GM12878 (cell line): ENCODE measurements at regions not wholly inside any gene's neighbourhood (a gene's known extent, or its start where the extent isn't known, plus 50 kb on each side); places are given as distances from the start of the nearest gene placed in this dataset.

Experiments
- ATAC-seq: fragments of 200-7000 bp; cut with Tn5 transposase; 3 replicates; pipeline ENCODE4 v1.9.1; 2020; ENCODE audit warnings: mild to moderate bottlenecking, moderate library complexity
- BruUV-seq: library from RNA; stranded (reverse); fragments of 400-500 nt; replicated peaks from 2 replicates; lab custom pipeline; 2021; lab: Mats Ljungman, UMichigan
- CTCF ChIA-PET: fragments of 300-600 bp; sonication (Branson Sonifier 250); formaldehyde crosslinking; extraction: SDS; loops from one replicate; lab custom pipeline; 2021; ENCODE audit warnings: inconsistent platforms; lab: Yijun Ruan, JAX
- POLR2A ChIA-PET: fragments of 350-600 bp; formaldehyde crosslinking; extraction: SDS; loops from one replicate; lab custom pipeline; 2021; ENCODE audit warnings: inconsistent platforms; lab: Charles Lee
- RAD21 ChIA-PET: fragments of 300-600 bp; sonication (Branson Sonifier 250); formaldehyde crosslinking; loops from one replicate; lab custom pipeline; 2023; ENCODE audit warnings: antibody characterized with exemption; ENCODE audit not compliant: unreplicated experiment; lab: Charles Lee
- SMC1A ChIA-PET: fragments of 300-600 bp; sonication (Branson Sonifier 250); formaldehyde crosslinking; loops from one replicate; lab custom pipeline; 2023; ENCODE audit not compliant: unreplicated experiment, uncharacterized antibody; lab: Charles Lee
- DNase-seq: peaks from one replicate; pipeline ENCODE4 v3.0.0-alpha.2; 2011; ENCODE audit warnings: low read depth, low spot score
- FAIRE-seq: peaks from 3 replicates; lab custom pipeline; 2011; peaks lifted over from hg19 to GRCh38; lab: Jason Lieb, UNC
- H2AFZ ChIP-seq: 2 replicates; pipeline ENCODE4 v1.6.0; 2011; ENCODE audit warnings: low read depth, low read length, control low read depth; ENCODE audit not compliant: control insufficient read depth
- H3K27ac ChIP-seq: 2 replicates; pipeline ENCODE4 v1.5.1; 2011; ENCODE audit warnings: control low read depth; ENCODE audit not compliant: control insufficient read depth, insufficient read depth
- H3K27me3 ChIP-seq, 2 experiments: replicated peaks in 1 of 2; 2 replicates each; pipeline versions ENCODE4 v1.6.0 to v1.6.1; 2011; ENCODE audit warnings: low read length in 1 of 2; ENCODE audit not compliant: control insufficient read depth in 2 of 2, insufficient read depth in 2 of 2
- H3K36me3 ChIP-seq, 2 experiments: 2 replicates each; pipeline ENCODE4 v1.5.1; 2011; ENCODE audit warnings: low read length in 1 of 2; ENCODE audit not compliant: control insufficient read depth in 2 of 2, insufficient read depth in 2 of 2
- H3K4me1 ChIP-seq: 2 replicates; pipeline ENCODE4 v1.6.1; 2011; ENCODE audit warnings: mild to moderate bottlenecking, low read length, moderate library complexity, mixed read lengths; ENCODE audit not compliant: control insufficient read depth, insufficient read depth
- H3K4me2 ChIP-seq: 2 replicates; pipeline ENCODE4 v1.6.0; 2011; ENCODE audit warnings: control low read depth; ENCODE audit not compliant: control insufficient read depth, insufficient read depth
- H3K4me3 ChIP-seq: fragments of 200-600 bp; sonication (generic); 2 replicates; pipeline ENCODE4 v1.5.1; 2016
- H3K79me2 ChIP-seq: 2 replicates; pipeline ENCODE4 v1.6.0; 2011; ENCODE audit warnings: low read length; ENCODE audit not compliant: control insufficient read depth, insufficient read depth
- H3K9ac ChIP-seq: 2 replicates; pipeline ENCODE4 v1.8.0; 2011; ENCODE audit warnings: low read length, control low read depth, mixed read lengths; ENCODE audit not compliant: control insufficient read depth, insufficient read depth
- H3K9me3 ChIP-seq: replicated peaks from 3 replicates; pipeline ENCODE4 v1.5.1; 2011; ENCODE audit warnings: mild to moderate bottlenecking, low read length; ENCODE audit not compliant: control insufficient read depth, insufficient read depth
- H4K20me1 ChIP-seq: 2 replicates; pipeline ENCODE4 v1.6.0; 2011; ENCODE audit not compliant: control insufficient read depth, insufficient read depth
- BHLHE40 ChIP-seq, 2 experiments: fragments of 450-650 bp in 1 of 2; IDR thresholded peaks; 2 replicates each; pipeline ENCODE4 v1.6.1; 2011 to 2017; ENCODE audit warnings: low read depth in 2 of 2, borderline replicate concordance in 1 of 2, improper control_type of control experiment in 1 of 2, low read length in 1 of 2, mild to moderate bottlenecking in 1 of 2
- HDGF ChIP-seq: fragments of 450-650 bp; IDR thresholded peaks from 2 replicates; pipeline ENCODE4 v1.6.1; 2016; ENCODE audit warnings: antibody characterized with exemption
- MTA3 ChIP-seq: IDR thresholded peaks from 2 replicates; pipeline ENCODE4 v1.6.1; 2012; ENCODE audit warnings: low read length, inconsistent platforms, borderline replicate concordance
- MYB ChIP-seq: fragments of 150-350 bp; IDR thresholded peaks from 2 replicates; pipeline ENCODE4 v1.6.1; 2014; ENCODE audit warnings: mild to moderate bottlenecking, low read depth, low read length, borderline replicate concordance
- NR2F1 ChIP-seq: fragments of 450-650 bp; conservative IDR thresholded peaks from 2 replicates; pipeline ENCODE4 v1.6.1; 2017; ENCODE audit warnings: mild to moderate bottlenecking
- PAX5 ChIP-seq: IDR thresholded peaks from 2 replicates; pipeline ENCODE4 v1.6.1; 2011; ENCODE audit warnings: low read depth, low read length, borderline replicate concordance
- SMC3 ChIP-seq: IDR thresholded peaks from 2 replicates; pipeline ENCODE4 v1.6.1; 2011; ENCODE audit warnings: low read length, improper control_type of control experiment, borderline replicate concordance
- WGBS: methylation state at CpG from one replicate; pipeline ENCODE4 v1.1.6; 2016; ENCODE audit warnings: low lambda C conversion rate; ENCODE audit not compliant: insufficient replicate concordance, insufficient coverage; ENCODE audit errors: missing lambda C conversion rate; 5-methylcytosine and 5-hydroxymethylcytosine counted together
- in situ Hi-C: fragments of 300-500 bp; cut with MboI; formaldehyde crosslinking; loops from 9 replicates; pipeline ENCODE4 v1.14.3; 2018; ENCODE audit warnings: mixed read lengths
- intact Hi-C: fragments of 100-400 bp; cut with micrococcal nuclease; formaldehyde crosslinking; loops from one replicate; pipeline ENCODE4 v1.14.2; 2022; ENCODE audit not compliant: unreplicated experiment

DNA sequence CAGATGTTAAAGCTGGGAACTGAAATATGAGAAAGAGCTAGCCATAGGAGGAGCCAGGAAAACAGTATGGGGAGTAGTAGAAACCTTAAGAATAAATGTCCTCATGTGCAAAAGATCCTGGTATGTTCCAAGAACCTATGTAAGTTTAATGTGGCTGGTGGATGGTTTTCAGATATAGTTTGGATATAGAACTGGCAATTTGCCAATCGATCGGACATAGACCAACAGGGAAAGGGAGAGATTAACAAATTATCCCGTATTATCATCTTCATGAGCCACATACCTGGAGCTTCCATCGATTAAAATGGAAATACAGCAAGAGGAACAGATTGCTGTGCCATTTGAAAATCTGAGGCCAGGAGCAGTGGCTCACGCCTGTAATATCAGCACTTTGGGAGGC is 388.7 kb downstream of the PRELID2 start (continued):
- TF ChIP-seq NR2F1 (no peak), MYB (no peak)

GRCh38 chr5:145445027-145445426 is 390.1 kb downstream of the PRELID2 start:
- RAD21 ChIA-PET: no interaction called here
- Histone ChIP-seq H3K4me2 (no peak overlapping the region), H2AFZ (no peak overlapping the region), H3K9ac (no peak overlapping the region), H3K4me3 (no peak overlapping the region), H3K36me3 (no peaks in the 10 kb centered on the region)
- no peak for TF ChIP-seq BHLHE40 (IDR thresholded peaks at IDR 0.05; ENCODE audit: borderline replicate concordance in 1 of 2, low read depth in 2 of 2, low read length in 1 of 2)
- TF ChIP-seq, all 136 proteins: peak for 0
- 2% methylated on average over 2 of the region's 2 CpGs for WGBS
- H3K9me3 ChIP-seq: no peaks in the 10 kb centered on the region
- no TSS peak for BruUV-seq
- ChIA-PET SMC1A (no interaction called here), POLR2A (no interaction called here), CTCF (no interaction called here)
- intact Hi-C loops: no loop called here
- no peaks in the 10 kb centered on the region for H3K79me2 ChIP-seq
- FAIRE-seq: no peak
- H4K20me1 ChIP-seq: no peaks in the 10 kb centered on the region
- no peak overlapping the region for H3K27ac ChIP-seq
- H3K27me3 ChIP-seq: no peaks in the 10 kb centered on the region
- ATAC-seq: no peak
- in situ Hi-C loops: no loop called here
- no peak for DNase-seq
- H3K4me1 ChIP-seq: no peaks in the 10 kb centered on the region

- RAD21 ChIA-PET: no interaction called here
- Histone ChIP-seq H3K9ac (no peak overlapping the region), H3K9me3 (no peaks in the 10 kb centered on the region), H3K27ac (no peak overlapping the region), H4K20me1 (no peaks in the 10 kb centered on the region), H3K4me3 (no peak overlapping the region)
- FAIRE-seq (no peak), DNase-seq (no peak)
- CTCF ChIA-PET: no interaction called here
- 4% methylated on average over 4 of the region's 4 CpGs for WGBS
- SMC1A ChIA-PET: no interaction called here
- in situ Hi-C loops: no loop called here
- POLR2A ChIA-PET: no interaction called here
- intact Hi-C loops: no loop called here
- TF ChIP-seq PAX5 (no peak), SMC3 (no peak), HDGF (no peak), MTA3 (no peak)
- TF ChIP-seq, all 136 proteins: peak for 0
- Histone ChIP-seq H3K36me3 (no peaks in the 10 kb centered on the region), H3K4me1 (no peaks in the 10 kb centered on the region), H3K79me2 (no peaks in the 10 kb centered on the region), H3K4me2 (no peak overlapping the region), H2AFZ (no peak overlapping the region), H3K27me3 (no peaks in the 10 kb centered on the region)
- no TSS peak for BruUV-seq
- no peak for ATAC-seq
Measured at GRCh38 chr5:145443964-145444363, 391.2 kb downstream of the PRELID2 start.
